Activated CD8-positive, alpha-beta T cell treated with anti-CD3 and anti-CD28 coated beads, Interleukin-2, amount 10 ng/mL, durations not matched to agents 7 days and 5 days (primary cell): ENCODE measurements at regions not wholly inside any gene's neighbourhood (a gene's known extent, or its start where the extent isn't known, plus 50 kb on each side); places are given as distances from the start of the nearest gene placed in this dataset.

Experiments
- ATAC-seq: fragments of 150-1000 bp; cut with Tn5 transposase; one replicate; pipeline ENCODE4 v1.10.0; 2021; ENCODE audit warnings: moderate library complexity
- CTCF ChIA-PET: fragments of 350-600 bp; sonication (Branson Sonifier 250); formaldehyde crosslinking; loops from one replicate; lab custom pipeline; 2021; ENCODE audit warnings: antibody characterized with exemption; lab: Charles Lee
- POLR2A ChIA-PET: fragments of 350-600 bp; sonication (Branson Sonifier 250); formaldehyde crosslinking; loops from one replicate; lab custom pipeline; 2021; ENCODE audit warnings: antibody characterized with exemption; lab: Charles Lee
- DNase-seq: peaks from one replicate; pipeline ENCODE4 v3.0.0-alpha.2; 2020
- H3K27ac Mint-ChIP-seq: one replicate; pipeline ENCODE4 v1.8.0; 2021; ENCODE audit warnings: mild to moderate bottlenecking, mixed read lengths
- H3K27me3 Mint-ChIP-seq: one replicate; pipeline ENCODE4 v1.8.0; 2021; ENCODE audit warnings: low read depth, mixed read lengths
- H3K36me3 Mint-ChIP-seq: one replicate; pipeline ENCODE4 v1.8.0; 2021; ENCODE audit warnings: low read depth, mixed read lengths
- H3K4me1 Mint-ChIP-seq: one replicate; pipeline ENCODE4 v1.8.0; 2021; ENCODE audit warnings: low read depth, mixed read lengths
- H3K4me3 Mint-ChIP-seq: one replicate; pipeline ENCODE4 v1.8.0; 2021; ENCODE audit warnings: mild to moderate bottlenecking, mixed read lengths
- H3K9me3 Mint-ChIP-seq: one replicate; pipeline ENCODE4 v1.8.0; 2022; ENCODE audit warnings: mixed read lengths; ENCODE audit not compliant: insufficient read depth

DNA sequence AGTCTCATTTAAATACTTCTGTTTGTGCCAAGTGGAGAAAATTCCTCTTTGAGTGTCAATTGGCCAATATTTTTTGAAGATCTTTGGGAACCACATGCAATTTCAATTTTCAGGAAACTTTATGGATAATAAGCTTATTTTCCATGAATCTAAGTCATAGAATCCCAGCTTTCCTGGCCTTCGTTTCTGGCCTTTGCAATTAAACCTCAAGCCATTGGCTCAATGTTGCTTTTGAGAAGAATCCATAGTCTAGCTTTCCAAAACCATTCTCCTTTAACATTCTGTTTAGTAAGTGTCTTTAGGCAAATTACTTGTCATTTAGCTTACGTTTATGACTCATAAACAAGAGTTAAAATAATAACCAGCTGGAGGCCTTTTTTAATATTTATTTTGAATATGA lies 145.0 kb upstream of the FTMT start:
- H3K9me3 Mint-ChIP-seq: no peaks in the 10 kb centered on the region
- CTCF ChIA-PET: no interaction called here
- H3K36me3 Mint-ChIP-seq: no peaks in the 10 kb centered on the region
- H3K4me3 Mint-ChIP-seq: no peak overlapping the region
- no peaks in the 10 kb centered on the region for H3K27me3 Mint-ChIP-seq
- ATAC-seq (no peak), DNase-seq (no peak)
- no peaks in the 10 kb centered on the region for H3K4me1 Mint-ChIP-seq
- H3K27ac Mint-ChIP-seq: no peak overlapping the region
- POLR2A ChIA-PET: no interaction called here

DNA sequence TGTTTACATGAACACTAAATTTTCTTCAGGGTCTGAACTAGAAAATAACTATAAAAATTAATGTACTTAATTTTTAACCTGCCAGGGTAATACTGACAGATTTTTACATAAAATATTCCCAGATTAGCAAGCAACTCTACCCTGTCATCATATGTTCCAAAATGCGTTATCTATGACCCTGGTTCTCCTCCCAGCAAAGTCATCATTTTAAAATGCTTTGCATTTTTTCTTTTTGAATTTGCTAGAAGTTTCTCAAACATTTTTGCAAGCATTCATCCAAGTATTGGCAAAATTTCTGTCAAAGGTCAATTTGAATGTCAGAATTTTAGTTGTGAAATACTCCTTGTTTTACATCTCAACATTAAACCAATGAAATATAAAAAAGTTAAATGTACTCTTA lies 144.5 kb upstream of the FTMT start:
- Mint-ChIP-seq H3K4me1 (no peaks in the 10 kb centered on the region), H3K27me3 (no peaks in the 10 kb centered on the region), H3K36me3 (no peaks in the 10 kb centered on the region), H3K9me3 (no peaks in the 10 kb centered on the region), H3K4me3 (no peak overlapping the region), H3K27ac (no peak overlapping the region)
- CTCF ChIA-PET: no interaction called here
- DNase-seq: no peak
- POLR2A ChIA-PET: no interaction called here
- ATAC-seq: no peak

DNA sequence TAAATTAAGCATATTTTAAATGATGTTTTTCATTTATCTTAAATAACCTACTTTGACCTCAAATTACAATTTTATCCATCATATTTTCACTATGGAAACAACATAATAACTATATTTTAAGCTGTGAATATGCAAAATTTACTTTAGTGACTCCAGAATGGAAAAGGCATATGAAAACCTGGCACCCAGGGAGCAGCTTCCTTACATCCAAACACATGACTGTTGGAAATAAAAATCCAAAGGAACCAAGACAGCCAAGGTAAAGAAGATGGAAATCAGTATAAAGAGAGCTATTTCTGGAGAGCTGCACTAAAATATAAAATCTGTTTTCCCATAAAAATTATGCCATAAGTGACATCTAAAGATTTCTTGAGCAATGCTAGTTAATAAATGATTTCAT lies 140.3 kb upstream of the FTMT start:
- POLR2A ChIA-PET: no interaction called here
- CTCF ChIA-PET: no interaction called here

DNA sequence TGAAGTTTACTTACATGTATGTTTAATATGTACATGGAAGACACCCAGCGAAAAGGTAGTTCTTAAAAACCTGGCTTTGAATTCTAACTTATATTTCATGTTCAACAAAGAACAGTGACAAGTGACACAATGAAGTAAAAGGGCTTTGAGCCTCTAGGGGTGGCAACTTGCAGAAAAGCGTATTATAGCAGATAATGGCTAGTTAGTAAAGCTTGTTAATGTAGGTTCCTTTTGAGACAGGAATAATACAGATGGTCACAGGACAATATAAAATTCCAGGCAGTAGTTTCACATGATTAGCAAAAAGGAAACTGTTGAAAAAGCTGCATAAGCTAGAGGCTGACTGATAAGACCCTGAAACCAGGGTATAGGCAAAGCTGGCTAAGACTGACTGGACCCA lies 132.4 kb upstream of the FTMT start:
- DNase-seq (no peak), ATAC-seq (no peak)
- no peak overlapping the region for H3K4me3 Mint-ChIP-seq
- peaks cover 6% of the 10 kb centered on the region for H3K9me3 Mint-ChIP-seq
- POLR2A ChIA-PET: no interaction called here
- H3K27me3 Mint-ChIP-seq: no peaks in the 10 kb centered on the region
- CTCF ChIA-PET: no interaction called here
- no peak overlapping the region for H3K27ac Mint-ChIP-seq
- H3K36me3 Mint-ChIP-seq: no peaks in the 10 kb centered on the region
- H3K4me1 Mint-ChIP-seq: no peaks in the 10 kb centered on the region

More for the DNA sequence above, 140.3 kb upstream of the FTMT start:
- DNase-seq (no peak), ATAC-seq (no peak)
- Mint-ChIP-seq H3K27ac (no peak overlapping the region), H3K36me3 (no peaks in the 10 kb centered on the region), H3K9me3 (no peaks in the 10 kb centered on the region), H3K4me3 (no peak overlapping the region), H3K27me3 (no peaks in the 10 kb centered on the region), H3K4me1 (no peaks in the 10 kb centered on the region)

DNA sequence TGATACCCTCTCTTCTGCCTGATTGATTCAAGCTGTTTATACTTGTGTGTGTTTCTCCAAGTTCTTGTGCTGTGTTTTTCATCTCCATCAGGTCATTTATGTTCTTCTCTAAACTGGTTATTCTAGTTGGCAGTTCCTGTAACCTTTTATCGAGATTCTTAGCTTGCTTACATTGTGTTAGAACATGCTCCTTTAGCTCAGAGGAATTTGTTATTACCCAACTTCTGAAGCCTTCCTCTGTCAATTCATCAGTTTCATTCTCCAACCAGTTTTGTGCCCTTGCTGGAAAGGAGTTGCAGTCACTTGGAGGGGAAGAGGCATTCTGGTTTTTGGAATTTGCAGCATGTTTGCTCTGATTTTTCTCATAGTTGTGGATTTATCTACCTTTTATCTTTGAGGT lies 126.2 kb upstream of the FTMT start:
- Mint-ChIP-seq H3K4me1 (no peaks in the 10 kb centered on the region), H3K27ac (no peak overlapping the region), H3K4me3 (no peak overlapping the region), H3K27me3 (no peaks in the 10 kb centered on the region), H3K9me3 (peaks cover 6% of the 10 kb centered on the region), H3K36me3 (no peaks in the 10 kb centered on the region)
- ATAC-seq (no peak), DNase-seq (no peak)
- ChIA-PET CTCF (no interaction called here), POLR2A (no interaction called here)

DNA sequence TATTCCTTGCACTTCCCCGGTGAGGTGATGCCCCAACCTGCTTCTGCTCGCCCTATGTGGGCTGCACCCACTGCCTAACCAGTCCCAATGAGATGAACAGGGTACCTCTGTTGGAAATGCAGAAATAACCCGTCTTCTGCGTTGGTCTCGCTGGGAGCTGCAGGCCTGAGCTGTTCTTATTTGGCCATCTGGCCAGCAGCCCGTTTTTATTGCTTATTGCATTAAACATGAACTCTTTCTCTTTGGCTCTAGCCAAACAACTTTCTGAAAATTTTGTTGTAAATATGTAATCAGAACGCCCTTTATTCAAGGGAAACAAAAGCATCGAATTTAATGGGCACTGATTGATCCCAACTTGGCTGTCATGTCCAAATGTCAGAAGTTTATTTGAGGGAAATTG lies 124.7 kb upstream of the FTMT start:
- Mint-ChIP-seq H3K27me3 (no peaks in the 10 kb centered on the region), H3K9me3 (peaks cover 4% of the 10 kb centered on the region), H3K27ac (no peak overlapping the region), H3K36me3 (no peaks in the 10 kb centered on the region), H3K4me1 (no peaks in the 10 kb centered on the region), H3K4me3 (no peak overlapping the region)
- DNase-seq (no peak), ATAC-seq (no peak)
- ChIA-PET CTCF (no interaction called here), POLR2A (no interaction called here)

DNA sequence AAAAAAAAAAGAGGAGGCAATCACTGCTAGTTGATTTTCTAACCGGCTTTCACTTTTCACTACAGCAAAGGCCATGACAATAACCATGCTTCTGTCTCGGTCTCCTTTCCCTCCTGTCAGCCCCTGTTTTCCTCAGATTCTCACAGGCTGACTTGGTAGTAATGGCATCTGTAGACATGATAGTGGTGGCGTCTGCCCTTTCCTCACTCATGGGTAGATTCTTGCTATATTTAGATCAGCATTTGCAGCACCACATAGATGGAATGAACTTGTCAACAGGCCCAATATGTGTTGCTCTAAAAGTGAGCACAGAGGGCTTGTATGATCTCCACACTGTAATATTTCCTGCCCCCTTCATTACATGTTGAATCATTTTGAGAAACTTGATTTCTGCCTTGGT lies 120.3 kb upstream of the FTMT start:
- DNase-seq (no peak), ATAC-seq (no peak)
- H3K9me3 Mint-ChIP-seq: no peaks in the 10 kb centered on the region
- CTCF ChIA-PET: no interaction called here
- no peaks in the 10 kb centered on the region for H3K36me3 Mint-ChIP-seq
- no peak overlapping the region for H3K27ac Mint-ChIP-seq
- POLR2A ChIA-PET: no interaction called here
- no peaks in the 10 kb centered on the region for H3K4me1 Mint-ChIP-seq
- H3K4me3 Mint-ChIP-seq: no peak overlapping the region
- H3K27me3 Mint-ChIP-seq: no peaks in the 10 kb centered on the region

DNA sequence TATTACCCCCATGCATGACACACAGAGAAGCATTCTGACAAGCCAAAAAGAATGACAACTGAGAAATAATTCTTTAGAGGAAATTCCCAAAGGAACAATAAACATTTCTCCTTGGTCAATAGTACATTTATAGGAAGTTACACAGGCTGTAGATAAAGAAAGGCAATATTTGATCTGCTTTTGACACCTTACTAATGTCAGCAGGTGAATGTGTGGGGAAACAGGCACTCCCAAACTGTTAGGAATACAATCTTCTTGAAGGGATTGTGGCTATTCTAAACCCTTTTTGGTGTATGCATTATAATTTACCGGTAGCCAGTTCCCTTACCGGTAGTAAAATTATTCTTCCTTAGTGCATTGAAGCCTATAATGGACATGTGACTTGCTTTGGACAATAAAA lies 116.1 kb upstream of the FTMT start:
- DNase-seq (no peak), ATAC-seq (no peak)
- no peaks in the 10 kb centered on the region for H3K9me3 Mint-ChIP-seq
- H3K36me3 Mint-ChIP-seq: no peaks in the 10 kb centered on the region
- no peak overlapping the region for H3K27ac Mint-ChIP-seq
- H3K4me1 Mint-ChIP-seq: no peaks in the 10 kb centered on the region
- H3K27me3 Mint-ChIP-seq: no peaks in the 10 kb centered on the region
- ChIA-PET CTCF (no interaction called here), POLR2A (no interaction called here)
- H3K4me3 Mint-ChIP-seq: no peak overlapping the region

DNA sequence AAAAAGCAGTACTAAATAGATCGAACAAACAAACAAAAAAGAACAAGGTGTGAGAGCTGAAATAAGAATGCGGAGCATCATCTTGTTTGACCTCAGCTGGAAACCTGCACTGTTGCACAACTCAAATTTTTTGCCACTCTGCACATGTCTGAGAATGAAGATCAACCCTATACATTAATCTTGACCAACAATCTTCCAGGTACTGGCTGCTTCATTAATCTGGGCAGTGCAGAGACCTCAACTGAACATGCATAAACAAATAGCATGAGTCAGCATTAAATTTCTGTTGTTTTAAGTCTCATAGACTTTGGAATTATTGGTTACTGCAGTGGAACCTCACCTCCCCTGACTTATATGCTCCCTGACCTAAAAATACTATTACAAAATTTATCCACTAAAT lies 114.6 kb upstream of the FTMT start:
- no peak for ATAC-seq
- H3K4me1 Mint-ChIP-seq: peaks cover 5% of the 10 kb centered on the region
- ChIA-PET CTCF (no interaction called here), POLR2A (no interaction called here)
- H3K36me3 Mint-ChIP-seq: no peaks in the 10 kb centered on the region
- no peak overlapping the region for H3K4me3 Mint-ChIP-seq
- DNase-seq: no peak
- no peaks in the 10 kb centered on the region for H3K9me3 Mint-ChIP-seq
- no peaks in the 10 kb centered on the region for H3K27me3 Mint-ChIP-seq
- H3K27ac Mint-ChIP-seq: no peak overlapping the region

DNA sequence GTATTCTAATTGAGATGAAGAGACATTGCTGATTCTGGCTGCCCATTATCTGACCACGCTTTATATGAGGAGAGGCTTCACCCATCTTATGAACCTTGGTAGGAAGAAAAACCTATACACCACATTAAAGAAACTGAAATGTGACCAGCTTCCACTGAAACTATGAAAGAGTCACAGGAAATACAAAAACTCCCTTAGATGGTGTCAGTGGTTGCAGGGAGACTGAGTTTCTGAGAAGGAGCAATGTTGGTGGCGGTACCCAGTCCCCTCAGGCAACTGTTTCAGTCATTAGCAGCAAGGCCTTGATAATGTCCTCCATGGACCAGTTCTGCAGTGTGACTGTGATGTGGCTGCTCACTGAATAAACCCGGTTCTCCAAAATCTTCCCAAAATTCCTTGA lies 110.5 kb upstream of the FTMT start:
- Mint-ChIP-seq H3K27me3 (no peaks in the 10 kb centered on the region), H3K36me3 (no peaks in the 10 kb centered on the region), H3K4me1 (peaks cover 5% of the 10 kb centered on the region), H3K27ac (no peak overlapping the region), H3K9me3 (no peaks in the 10 kb centered on the region), H3K4me3 (no peak overlapping the region)
- ChIA-PET CTCF (no interaction called here), POLR2A (no interaction called here)
- no peak for DNase-seq
- ATAC-seq: no peak

DNA sequence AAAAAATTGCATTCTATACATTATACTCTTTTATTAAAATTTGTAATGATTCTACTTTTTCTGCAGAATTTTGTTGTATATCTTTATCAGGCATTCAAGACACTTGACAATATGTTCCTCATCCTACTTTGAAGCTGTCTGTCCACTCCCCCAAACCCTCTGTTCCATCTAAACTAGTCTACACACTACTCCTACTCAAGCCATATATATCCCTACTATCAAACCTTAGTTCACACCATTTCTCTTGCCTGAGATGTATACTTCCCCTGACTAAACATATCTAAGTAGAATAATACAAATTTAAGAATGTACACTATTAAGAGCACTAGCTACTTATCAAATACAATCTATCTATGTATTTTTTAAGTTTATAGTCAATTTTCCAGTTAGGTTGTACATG lies 107.1 kb upstream of the FTMT start:
- CTCF ChIA-PET: no interaction called here
- no peak overlapping the region for H3K4me3 Mint-ChIP-seq
- DNase-seq: no peak

DNA sequence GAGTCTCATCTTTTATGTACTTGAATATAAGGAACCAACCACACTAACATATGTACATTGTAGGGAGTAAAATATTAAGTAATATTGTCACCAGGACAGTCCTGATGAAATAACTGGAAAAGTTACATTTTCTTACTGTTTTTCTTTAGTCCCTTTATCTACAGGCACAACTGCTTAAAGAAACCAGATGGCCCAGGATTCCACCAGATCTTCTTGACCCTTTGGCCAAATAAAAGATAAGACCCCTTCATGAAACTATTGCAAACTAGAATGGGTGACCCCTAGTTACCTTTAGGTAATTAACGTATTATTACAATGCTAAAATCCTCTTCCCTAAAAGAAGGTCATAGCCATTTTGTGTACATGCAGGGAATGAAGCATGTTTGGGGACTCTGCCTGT lies 106.3 kb upstream of the FTMT start:
- H3K27me3 Mint-ChIP-seq: no peaks in the 10 kb centered on the region
- H3K4me1 Mint-ChIP-seq: peaks cover 5% of the 10 kb centered on the region
- no peak overlapping the region for H3K4me3 Mint-ChIP-seq
- ChIA-PET CTCF (no interaction called here), POLR2A (no interaction called here)
- no peaks in the 10 kb centered on the region for H3K36me3 Mint-ChIP-seq
- DNase-seq (no peak), ATAC-seq (no peak)
- no peak overlapping the region for H3K27ac Mint-ChIP-seq
- no peaks in the 10 kb centered on the region for H3K9me3 Mint-ChIP-seq

More for the DNA sequence above, 107.1 kb upstream of the FTMT start:
- Mint-ChIP-seq H3K27ac (no peak overlapping the region), H3K4me1 (peaks cover 5% of the 10 kb centered on the region), H3K9me3 (no peaks in the 10 kb centered on the region), H3K36me3 (no peaks in the 10 kb centered on the region), H3K27me3 (no peaks in the 10 kb centered on the region)
- no peak for ATAC-seq
- POLR2A ChIA-PET: no interaction called here

DNA sequence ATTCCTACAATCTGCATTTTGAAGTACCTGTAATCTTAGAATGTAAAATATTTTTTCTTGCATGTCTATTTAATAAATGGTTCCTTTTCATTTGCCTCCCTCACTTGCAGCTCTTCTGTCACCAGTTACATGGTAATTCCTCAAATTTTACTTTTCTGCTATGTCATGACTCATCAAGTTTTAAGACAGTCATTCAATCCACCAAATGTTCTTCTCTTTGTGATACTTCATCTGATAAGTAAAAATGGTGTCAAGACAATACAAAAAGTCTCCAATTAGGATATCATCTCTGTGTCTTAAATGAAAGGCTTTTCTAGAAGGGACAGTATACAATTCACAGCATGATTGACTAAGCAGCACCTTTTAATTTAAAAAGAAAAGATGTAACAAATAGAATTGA lies 104.9 kb upstream of the FTMT start:
- Mint-ChIP-seq H3K27ac (no peak overlapping the region), H3K9me3 (no peaks in the 10 kb centered on the region), H3K36me3 (no peaks in the 10 kb centered on the region), H3K4me1 (no peaks in the 10 kb centered on the region), H3K4me3 (no peak overlapping the region), H3K27me3 (no peaks in the 10 kb centered on the region)
- DNase-seq (no peak), ATAC-seq (no peak)
- ChIA-PET CTCF (no interaction called here), POLR2A (no interaction called here)
